ENCODE measurements at regions not wholly inside any gene's neighbourhood (a gene's known extent, or its start where the extent isn't known, plus 50 kb on each side); places are given as distances from the start of the nearest gene placed in this dataset.

- CTCF ChIA-PET = no interaction called here
- H3K9me3 ChIP-seq (ENCODE audit: control insufficient read depth in 1 of 2, insufficient read depth in 1 of 2, low read length in 2 of 2) = peaks cover 0 to 7% of the 10 kb centered on the region in 2 experiments
- no peak for TF ChIP-seq CTCF (IDR thresholded peaks at IDR 0.05)
- intact Hi-C loops (cut with DNase I, micrococcal nuclease) = loop anchor here in 1 of 2 experiments (10.0 kb wide), 1 partner anchor 320 kb away; no protein-coding TSS in a partner anchor
- no peaks in the 10 kb centered on the region for H3K9me3 Mint-ChIP-seq
- H3K4me1 Mint-ChIP-seq (ENCODE audit: low read depth) = peaks cover 9% of the 10 kb centered on the region
- no peak overlapping the region for H3K27ac Mint-ChIP-seq
- ATAC-seq (ENCODE audit: poor library complexity) (no peak), DNase-seq (no peak)
- H3K36me3 Mint-ChIP-seq (ENCODE audit: low read depth) = no peaks in the 10 kb centered on the region
- peaks cover 35% of the 10 kb centered on the region for H3K27me3 Mint-ChIP-seq
- POLR2A ChIA-PET = no interaction called here
- peak overlapping the region; percentile 40 for H3K4me3 ChIP-seq (ENCODE audit: low read length)
- peaks cover 12% of the 10 kb centered on the region for H3K4me1 ChIP-seq (ENCODE audit: insufficient read depth, low read length)
- no peak overlapping the region for H3K27ac ChIP-seq (ENCODE audit: low read depth in 1 of 2, low read length in 2 of 2)
- H3K4me3 Mint-ChIP-seq = peak overlapping the region; percentile 66
- H3K36me3 ChIP-seq (ENCODE audit: insufficient read depth, low read length) = no peaks in the 10 kb centered on the region
- peaks cover 0 to 7% of the 10 kb centered on the region in 2 experiments for H3K27me3 ChIP-seq (ENCODE audit: control insufficient read depth in 1 of 2, insufficient read depth in 2 of 2, low read length in 2 of 2)
These were observed 79.3 kb upstream of the TBC1D3K start for GRCh38 chr17:37844977-37845293.

GRCh38 chr17:37844158-37844976 lies 79.8 kb upstream of the TBC1D3K start:
- Histone ChIP-seq H3K27ac (ENCODE audit: low read depth in 1 of 2, low read length in 2 of 2) (no peak overlapping the region), H3K36me3 (ENCODE audit: insufficient read depth, low read length) (no peaks in the 10 kb centered on the region), H3K4me3 (ENCODE audit: low read length) (peak overlapping the region; percentile 40), H3K27me3 (ENCODE audit: control insufficient read depth in 1 of 2, insufficient read depth in 2 of 2, low read length in 2 of 2) (peaks cover 0 to 7% of the 10 kb centered on the region in 2 experiments), H3K4me1 (ENCODE audit: insufficient read depth, low read length) (peaks cover 12% of the 10 kb centered on the region), H3K9me3 (ENCODE audit: control insufficient read depth in 1 of 2, insufficient read depth in 1 of 2, low read length in 2 of 2) (peaks cover 0 to 7% of the 10 kb centered on the region in 2 experiments)
- H3K27me3 Mint-ChIP-seq = peaks cover 31% of the 10 kb centered on the region
- DNase-seq = peak in 13 of 14 experiments; percentile 6 to 62 (median 25)
- H3K4me1 Mint-ChIP-seq (ENCODE audit: low read depth) = peaks cover 9% of the 10 kb centered on the region
- peak; percentile 71 for TF ChIP-seq CTCF (IDR thresholded peaks at IDR 0.05)
- no peaks in the 10 kb centered on the region for H3K9me3 Mint-ChIP-seq
- no peak overlapping the region for H3K27ac Mint-ChIP-seq
- intact Hi-C loops (cut with DNase I, micrococcal nuclease) = loop anchor here in 1 of 2 experiments (10.0 kb wide), 1 partner anchor 320 kb away; no protein-coding TSS in a partner anchor
- ChIA-PET CTCF (no interaction called here), POLR2A (no interaction called here)
- H3K36me3 Mint-ChIP-seq (ENCODE audit: low read depth) = no peaks in the 10 kb centered on the region
- peak overlapping the region; percentile 66 for H3K4me3 Mint-ChIP-seq
- ATAC-seq (ENCODE audit: poor library complexity) = peak; percentile 69

DNA sequence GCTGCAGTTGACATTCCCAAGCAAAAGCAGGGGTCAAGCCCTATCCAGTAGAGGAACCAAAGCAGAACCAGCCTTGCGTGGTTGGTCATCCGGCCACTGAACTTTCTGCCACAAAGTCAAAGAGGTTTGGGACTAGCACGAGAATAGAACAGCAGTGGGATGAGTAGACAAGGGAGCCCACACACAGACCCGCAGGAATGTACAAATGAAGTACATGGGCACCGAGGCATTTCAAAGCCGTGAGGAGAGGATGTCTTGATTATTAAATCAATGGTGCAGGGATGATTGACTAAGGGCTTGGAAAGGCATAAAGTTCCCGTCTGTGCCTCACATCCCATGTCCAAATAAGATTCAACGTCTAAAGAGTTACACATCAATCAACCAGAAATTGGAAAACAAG lies 81.8 kb upstream of the TBC1D3K start:
- no peak for DNase-seq
- H3K4me3 ChIP-seq (ENCODE audit: low read length) = no peak overlapping the region
- Mint-ChIP-seq H3K27me3 (peaks cover 37% of the 10 kb centered on the region), H3K9me3 (no peaks in the 10 kb centered on the region), H3K27ac (no peak overlapping the region), H3K4me3 (no peak overlapping the region), H3K36me3 (ENCODE audit: low read depth) (no peaks in the 10 kb centered on the region), H3K4me1 (ENCODE audit: low read depth) (peaks cover 9% of the 10 kb centered on the region)
- H3K9me3 ChIP-seq (ENCODE audit: control insufficient read depth in 1 of 2, insufficient read depth in 1 of 2, low read length in 2 of 2) = peaks cover 0 to 7% of the 10 kb centered on the region in 2 experiments
- peaks cover 0 to 7% of the 10 kb centered on the region in 2 experiments for H3K27me3 ChIP-seq (ENCODE audit: control insufficient read depth in 1 of 2, insufficient read depth in 2 of 2, low read length in 2 of 2)
- no peaks in the 10 kb centered on the region for H3K36me3 ChIP-seq (ENCODE audit: insufficient read depth, low read length)
- TF ChIP-seq CTCF (IDR thresholded peaks at IDR 0.05) = no peak
- CTCF ChIA-PET = no interaction called here
- POLR2A ChIA-PET = no interaction called here
- H3K4me1 ChIP-seq (ENCODE audit: insufficient read depth, low read length) = peaks cover 12% of the 10 kb centered on the region
- intact Hi-C loops (cut with DNase I, micrococcal nuclease) = loop anchor here in 1 of 2 experiments (10.0 kb wide), 1 partner anchor 318 kb away; no protein-coding TSS in a partner anchor
- no peak overlapping the region for H3K27ac ChIP-seq (ENCODE audit: low read depth in 1 of 2, low read length in 2 of 2)
- no peak for ATAC-seq (ENCODE audit: poor library complexity)
